ENCODE measurements at regions not wholly inside any gene's neighbourhood (a gene's known extent, or its start where the extent isn't known, plus 50 kb on each side); places are given as distances from the start of the nearest gene placed in this dataset.

GRCh38 chr2:220871909-220872308, 700.2 kb downstream of the EPHA4 start:
- H3F3A ChIP-seq (ENCODE audit: insufficient read depth, low read length, poor library complexity, severe bottlenecking) = no peaks in the 10 kb centered on the region
- H3K4me2 ChIP-seq (ENCODE audit: low read length) = no peak overlapping the region
- no peak overlapping the region for H3K4me3 ChIP-seq (ENCODE audit: low read length)
- H3K9ac ChIP-seq (ENCODE audit: low read length) = no peak overlapping the region
- no peak overlapping the region for H3K27ac ChIP-seq (ENCODE audit: low read length)
- no peaks in the 10 kb centered on the region for H3K79me2 ChIP-seq (replicated peaks; ENCODE audit: insufficient read depth, low read length)
- no peaks in the 10 kb centered on the region for H3K9me2 ChIP-seq (ENCODE audit: insufficient read depth, low read length)
- no peak for TF ChIP-seq SMC3 (conservative IDR thresholded peaks at IDR 0.05; ENCODE audit: poor library complexity)
- TF ChIP-seq TAF1 (IDR thresholded peaks at IDR 0.05; ENCODE audit: low read depth) = no peak
- TF ChIP-seq EZH2 (IDR thresholded peaks at IDR 0.05; ENCODE audit: borderline replicate concordance, insufficient read depth, low read length, poor library complexity, severe bottlenecking) = no peak
- H3K9me3 ChIP-seq (ENCODE audit: low read length) = no peaks in the 10 kb centered on the region
- no peaks in the 10 kb centered on the region for H3K27me3 ChIP-seq (ENCODE audit: insufficient read depth, low read depth, low read length)
- H3K36me3 ChIP-seq (ENCODE audit: insufficient read depth, low read length) = no peaks in the 10 kb centered on the region
- no peaks in the 10 kb centered on the region for H4K20me1 ChIP-seq (ENCODE audit: insufficient read depth)
- no peak overlapping the region for H2AFZ ChIP-seq (ENCODE audit: low read depth, low read length)

- Histone ChIP-seq H3K79me2 (replicated peaks; ENCODE audit: insufficient read depth, low read length) (no peaks in the 10 kb centered on the region), H3K9me2 (ENCODE audit: insufficient read depth, low read length) (no peaks in the 10 kb centered on the region), H2AFZ (ENCODE audit: low read depth, low read length) (no peak overlapping the region), H3K36me3 (ENCODE audit: insufficient read depth, low read length) (no peaks in the 10 kb centered on the region), H3K4me3 (ENCODE audit: low read length) (no peak overlapping the region), H3K9ac (ENCODE audit: low read length) (no peak overlapping the region), H3K27ac (ENCODE audit: low read length) (no peak overlapping the region), H3K4me2 (ENCODE audit: low read length) (no peak overlapping the region), H4K20me1 (ENCODE audit: insufficient read depth) (no peaks in the 10 kb centered on the region), H3F3A (ENCODE audit: insufficient read depth, low read length, poor library complexity, severe bottlenecking) (no peaks in the 10 kb centered on the region), H3K27me3 (ENCODE audit: insufficient read depth, low read depth, low read length) (no peaks in the 10 kb centered on the region), H3K9me3 (ENCODE audit: low read length) (no peaks in the 10 kb centered on the region)
- no peak for TF ChIP-seq RAD21 (conservative IDR thresholded peaks at IDR 0.05)
- no peak for TF ChIP-seq EP300 (conservative IDR thresholded peaks at IDR 0.05; ENCODE audit: poor library complexity, severe bottlenecking)
- TF ChIP-seq REST (IDR thresholded peaks at IDR 0.05; ENCODE audit: borderline replicate concordance) = no peak
- TF ChIP-seq TAF1 (IDR thresholded peaks at IDR 0.05; ENCODE audit: low read depth) = no peak
- TF ChIP-seq SMC3 (conservative IDR thresholded peaks at IDR 0.05; ENCODE audit: poor library complexity) = no peak
- TF ChIP-seq POLR2AphosphoS5 (IDR thresholded peaks at IDR 0.05) = no peak
- no peak for TF ChIP-seq MXI1 (conservative IDR thresholded peaks at IDR 0.05; ENCODE audit: poor library complexity, severe bottlenecking)
- TF ChIP-seq EZH2 (IDR thresholded peaks at IDR 0.05; ENCODE audit: borderline replicate concordance, insufficient read depth, low read length, poor library complexity, severe bottlenecking) = no peak
- no peak for TF ChIP-seq CTCF (IDR thresholded peaks at IDR 0.05; ENCODE audit: poor library complexity, severe bottlenecking)
Measured at GRCh38 chr2:220876080-220876824, 695.9 kb downstream of the EPHA4 start.
